ENCODE measurements at regions not wholly inside any gene's neighbourhood (a gene's known extent, or its start where the extent isn't known, plus 50 kb on each side); places are given as distances from the start of the nearest gene placed in this dataset.

- TF ChIP-seq SUZ12 (IDR thresholded peaks at IDR 0.05; ENCODE audit: extremely low read depth, insufficient read depth, insufficient read length), result no peak
- TF ChIP-seq YY1 (IDR thresholded peaks at IDR 0.05; ENCODE audit: insufficient read depth, insufficient read length), result no peak
- no peak for TF ChIP-seq ZNF274 (IDR thresholded peaks at IDR 0.05; ENCODE audit: low read depth, low read length)
These were observed 1601.3 kb downstream of the PCDH7 start for GRCh38 chr4:32321421-32321820.

All from NT2/D1 (cell line).